ENCODE measurements at regions not wholly inside any gene's neighbourhood (a gene's known extent, or its start where the extent isn't known, plus 50 kb on each side); places are given as distances from the start of the nearest gene placed in this dataset.

DNA sequence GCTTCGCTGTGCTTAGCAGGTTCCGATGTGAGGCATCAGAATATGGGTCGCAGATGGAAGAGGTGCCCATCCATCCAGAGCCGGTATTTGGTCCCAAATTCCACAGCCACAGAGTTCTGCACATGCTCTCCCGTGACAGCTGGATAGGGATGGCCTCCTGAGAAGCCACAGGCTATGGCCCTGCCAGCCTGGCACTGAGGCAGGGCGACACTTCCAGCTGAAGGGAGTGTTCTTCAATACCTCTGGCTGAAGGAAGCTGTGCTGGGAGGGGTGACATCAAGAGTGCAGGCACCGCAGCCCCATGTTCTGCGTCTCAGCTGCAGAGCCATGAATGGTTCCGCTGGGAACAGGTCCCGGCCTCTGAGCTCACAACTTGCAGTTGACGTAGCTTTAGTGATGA, 83.4 kb upstream of the SIMC1 start:
- no peak for TF ChIP-seq ARNTL (CRISPR knock-in tag; IDR thresholded peaks at IDR 0.05; ENCODE audit: borderline replicate concordance, low read depth)
- no peak for TF ChIP-seq BACH2 (CRISPR knock-in tag; IDR thresholded peaks at IDR 0.05; ENCODE audit: borderline replicate concordance)
- TF ChIP-seq, protein P1, sequence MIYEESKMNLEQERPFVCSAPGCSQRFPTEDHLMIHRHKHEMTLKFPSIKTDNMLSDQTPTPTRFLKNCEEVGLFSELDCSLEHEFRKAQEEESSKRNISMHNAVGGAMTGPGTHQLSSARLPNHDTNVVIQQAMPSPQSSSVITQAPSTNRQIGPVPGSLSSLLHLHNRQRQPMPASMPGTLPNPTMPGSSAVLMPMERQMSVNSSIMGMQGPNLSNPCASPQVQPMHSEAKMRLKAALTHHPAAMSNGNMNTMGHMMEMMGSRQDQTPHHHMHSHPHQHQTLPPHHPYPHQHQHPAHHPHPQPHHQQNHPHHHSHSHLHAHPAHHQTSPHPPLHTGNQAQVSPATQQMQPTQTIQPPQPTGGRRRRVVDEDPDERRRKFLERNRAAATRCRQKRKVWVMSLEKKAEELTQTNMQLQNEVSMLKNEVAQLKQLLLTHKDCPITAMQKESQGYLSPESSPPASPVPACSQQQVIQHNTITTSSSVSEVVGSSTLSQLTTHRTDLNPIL (CRISPR knock-in tag; IDR thresholded peaks at IDR 0.05; ENCODE audit: low read depth) = no peak

Data from SK-N-SH treated with all-trans-retinoic acid at 6 μM for 48 hours (cell line).